Endothelial cell of umbilical vein (primary cell): ENCODE measurements at regions not wholly inside any gene's neighbourhood (a gene's known extent, or its start where the extent isn't known, plus 50 kb on each side); places are given as distances from the start of the nearest gene placed in this dataset.

Experiments used
- BruUV-seq: library from RNA; stranded (reverse); fragments of 400-500 nt; replicated peaks from 2 replicates; lab custom pipeline; 2021; lab: Mats Ljungman, UMichigan
- CTCF ChIA-PET: fragments of 300-600, 350-600 bp; sonication (Branson Sonifier 250); formaldehyde crosslinking; loops from one replicate; lab custom pipeline; 2021; ENCODE audit warnings: antibody characterized with exemption, inconsistent platforms; lab: Charles Lee
- POLR2A ChIA-PET: fragments of 300-600, 350-600 bp; sonication (Branson Sonifier 250); formaldehyde crosslinking; loops from one replicate; lab custom pipeline; 2021; ENCODE audit warnings: antibody characterized with exemption, inconsistent platforms; lab: Charles Lee
- DNase-seq: peaks from one replicate; pipeline ENCODE4 v3.0.0-alpha.2; 2011; ENCODE audit warnings: low read depth, low spot score
- FAIRE-seq: peaks from 2 replicates; lab custom pipeline; 2011; peaks lifted over from hg19 to GRCh38; lab: Jason Lieb, UNC
- H2AFZ ChIP-seq: 2 replicates; pipeline ENCODE4 v1.6.0; 2012; ENCODE audit warnings: low read depth, low read length, control low read depth, inconsistent platforms
- H3K27ac ChIP-seq: 2 replicates; pipeline ENCODE4 v1.5.1; 2011; ENCODE audit warnings: low read depth, mild to moderate bottlenecking, control low read depth, low read length, moderate library complexity; ENCODE audit not compliant: insufficient read depth
- H3K27me3 ChIP-seq, 2 experiments: 2 replicates each; pipeline versions ENCODE4 v1.6.0 to v1.6.1; 2011; ENCODE audit warnings: low read length in 2 of 2, mixed read lengths in 1 of 2; ENCODE audit not compliant: control insufficient read depth in 2 of 2, insufficient read depth in 2 of 2
- H3K36me3 ChIP-seq, 2 experiments: 2 replicates in 1 of 2; 3 replicates in 1 of 2; pipeline ENCODE4 v1.5.1; 2011; ENCODE audit warnings: low read length in 2 of 2, mild to moderate bottlenecking in 1 of 2, moderate library complexity in 1 of 2; ENCODE audit not compliant: control insufficient read depth in 2 of 2, insufficient read depth in 2 of 2; ENCODE audit errors: extremely low read depth in 1 of 2
- H3K4me1 ChIP-seq: 3 replicates; pipeline ENCODE4 v1.5.1; 2011; ENCODE audit warnings: mild to moderate bottlenecking, low read length; ENCODE audit not compliant: control insufficient read depth, insufficient read depth; ENCODE audit errors: extremely low read depth
- H3K4me2 ChIP-seq: 2 replicates; pipeline ENCODE4 v1.6.1; 2011; ENCODE audit warnings: low read length, control low read depth, mixed read lengths; ENCODE audit not compliant: insufficient read depth
- H3K4me3 ChIP-seq, 3 experiments: fragments of 200-600 bp in 1 of 3; sonication (generic), shearing (Covaris generic) in 1 of 3; replicated peaks in 1 of 3; 2 replicates each; pipeline ENCODE4 v1.5.1; 2011 to 2016; ENCODE audit warnings: control low read depth in 3 of 3, low read length in 3 of 3, mild to moderate bottlenecking in 2 of 3, inconsistent platforms in 1 of 3, low read depth in 1 of 3, moderate library complexity in 1 of 3; ENCODE audit not compliant: insufficient read depth in 1 of 3
- H3K79me2 ChIP-seq: 2 replicates; pipeline ENCODE4 v1.6.0; 2012; ENCODE audit warnings: low read length, inconsistent platforms; ENCODE audit not compliant: control insufficient read depth, insufficient read depth
- H3K9ac ChIP-seq: replicated peaks from 2 replicates; pipeline ENCODE3; 2011; ENCODE audit warnings: low read length, control low read depth; ENCODE audit not compliant: insufficient read depth; ENCODE audit errors: extremely low read depth
- H3K9me1 ChIP-seq: replicated peaks from 3 replicates; pipeline ENCODE4 v1.6.0; 2011; ENCODE audit warnings: mild to moderate bottlenecking, low read length; ENCODE audit not compliant: control insufficient read depth, insufficient read depth; ENCODE audit errors: extremely low read depth
- H3K9me3 ChIP-seq: replicated peaks from 2 replicates; pipeline ENCODE4 v1.5.1; 2012; ENCODE audit warnings: low read length, inconsistent platforms; ENCODE audit not compliant: control insufficient read depth, insufficient read depth
- H4K20me1 ChIP-seq: replicated peaks from 2 replicates; pipeline ENCODE3; 2011; ENCODE audit warnings: mild to moderate bottlenecking, low read length; ENCODE audit not compliant: control insufficient read depth, insufficient read depth; ENCODE audit errors: extremely low read depth
- EZH2 ChIP-seq: IDR thresholded peaks from 2 replicates; pipeline ENCODE4 v1.6.1; 2012; ENCODE audit warnings: borderline replicate concordance, low read depth, mild to moderate bottlenecking, moderate library complexity, low read length, inconsistent platforms; ENCODE audit not compliant: severe bottlenecking
- FOS ChIP-seq: IDR thresholded peaks from 2 replicates; pipeline ENCODE4 v1.6.1; 2011; ENCODE audit warnings: mild to moderate bottlenecking, low read length, moderate library complexity, borderline replicate concordance; ENCODE audit not compliant: insufficient read depth
- GATA2 ChIP-seq: IDR thresholded peaks from 2 replicates; pipeline ENCODE4 v1.7.0; 2011; ENCODE audit warnings: low read depth, mild to moderate bottlenecking, moderate library complexity, mixed read lengths, low read length; ENCODE audit not compliant: insufficient read length, insufficient read depth
- JUN ChIP-seq: IDR thresholded peaks from 2 replicates; pipeline ENCODE4 v1.6.1; 2011; ENCODE audit warnings: borderline replicate concordance, low read depth; ENCODE audit not compliant: insufficient read length, insufficient read depth
- MYC ChIP-seq: IDR thresholded peaks from one replicate; pipeline ENCODE4 v1.6.1; 2011; ENCODE audit warnings: mild to moderate bottlenecking, low read depth, low read length
- POLR2A ChIP-seq: IDR thresholded peaks from 2 replicates; pipeline ENCODE4 v1.6.1; 2012; ENCODE audit warnings: low read depth, mild to moderate bottlenecking, control low read depth, low read length
- POLR2AphosphoS5 ChIP-seq: IDR thresholded peaks from 2 replicates; pipeline ENCODE4 v1.6.1; 2012; ENCODE audit warnings: low read depth, mild to moderate bottlenecking, control low read depth, low read length, moderate library complexity; ENCODE audit not compliant: insufficient read depth
- dilution Hi-C: fragments of 300-500 bp; cut with MboI; formaldehyde crosslinking; loops from one replicate; pipeline ENCODE4 v1.15.0; 2019; ENCODE audit warnings: low sequenced_read_pairs; ENCODE audit not compliant: extremely low pct_ligation_motif_present
- intact Hi-C: fragments of 100-400 bp; cut with micrococcal nuclease; formaldehyde crosslinking; loops from one replicate; pipeline ENCODE4 v1.10.0; 2022
- TF ChIP-seq, protein P1 (sequence below): IDR thresholded peaks from 2 replicates; pipeline ENCODE4 v1.6.1; 2011; ENCODE audit not compliant: insufficient read depth, insufficient read length
- TF ChIP-seq, protein P2 (sequence below), 2 donors: IDR thresholded peaks; 1 replicate in 1 of 2; 2 replicates in 1 of 2; pipeline ENCODE4 v1.5.1; 2011; ENCODE audit warnings: low read length in 2 of 2, mild to moderate bottlenecking in 2 of 2, moderate library complexity in 2 of 2, control low read depth in 1 of 2, inconsistent platforms in 1 of 2, low read depth in 1 of 2; ENCODE audit not compliant: insufficient read depth in 1 of 2; ENCODE audit errors: extremely low read depth in 1 of 2

DNA sequence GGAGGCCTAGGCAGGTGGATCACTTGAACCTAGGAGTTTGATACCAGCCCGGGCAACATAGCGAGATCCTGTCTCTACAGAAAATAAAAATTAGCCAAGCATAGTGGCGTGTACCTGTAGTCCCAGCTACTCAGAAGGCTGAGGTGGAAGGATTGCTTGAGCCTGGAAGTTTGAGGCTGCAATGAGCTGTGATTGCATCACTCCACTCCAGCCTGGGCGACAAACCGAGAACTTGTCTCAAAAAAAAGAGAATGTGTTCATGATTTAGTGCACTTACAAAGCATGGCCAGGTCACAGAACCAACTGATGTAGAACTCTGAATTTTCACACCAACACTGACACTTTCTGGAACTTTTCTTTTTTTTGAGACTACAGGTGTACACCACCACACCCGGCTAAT lies 182.7 kb downstream of the ZFP64 start:
- CTCF ChIA-PET = interaction anchor here (1.2 kb wide), 1 partner anchor 209 kb away, joined by 3 read pairs; no protein-coding TSS in a partner anchor
- no TSS peak for BruUV-seq
- DNase-seq (no peak), FAIRE-seq (peak; percentile 18)
- Histone ChIP-seq H3K36me3 (no peaks in the 10 kb centered on the region), H3K9me1 (no peaks in the 10 kb centered on the region), H3K9ac (no peak overlapping the region), H3K9me3 (no peaks in the 10 kb centered on the region), H3K27ac (no peak overlapping the region), H3K4me1 (no peaks in the 10 kb centered on the region), H3K27me3 (no peaks in the 10 kb centered on the region), H3K79me2 (no peaks in the 10 kb centered on the region), H3K4me2 (no peak overlapping the region), H3K4me3 (no peak overlapping the region), H4K20me1 (no peaks in the 10 kb centered on the region), H2AFZ (no peak overlapping the region)
- intact Hi-C loops (no loop called here), dilution Hi-C loops (no loop called here)
- TF ChIP-seq, protein P1, sequence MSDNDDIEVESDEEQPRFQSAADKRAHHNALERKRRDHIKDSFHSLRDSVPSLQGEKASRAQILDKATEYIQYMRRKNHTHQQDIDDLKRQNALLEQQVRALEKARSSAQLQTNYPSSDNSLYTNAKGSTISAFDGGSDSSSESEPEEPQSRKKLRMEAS = no peak
- TF ChIP-seq FOS (no peak), JUN (no peak), EZH2 (no peak), POLR2A (no peak), MYC (no peak)
- POLR2A ChIA-PET = no interaction called here

DNA sequence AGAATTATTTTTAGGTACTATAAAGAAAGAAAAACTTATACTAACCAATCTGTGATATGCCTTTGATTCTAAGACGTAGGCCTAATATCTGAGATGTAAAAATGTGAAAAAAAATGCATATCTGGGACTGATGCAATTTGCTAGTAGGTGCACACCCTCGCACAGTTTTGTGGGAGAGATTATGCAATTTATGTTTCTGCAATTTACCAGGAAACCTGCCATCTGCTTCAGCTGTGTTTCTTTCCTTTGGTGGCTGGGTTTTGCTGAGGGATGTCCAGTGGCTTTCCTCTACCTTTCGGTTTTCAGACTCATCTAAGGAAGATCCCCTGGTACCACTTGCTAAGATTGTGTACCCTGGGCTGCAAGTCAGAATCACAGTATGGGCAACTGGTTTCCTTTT lies 186.9 kb downstream of the ZFP64 start:
- H3K9me1 ChIP-seq = no peaks in the 10 kb centered on the region
- no peak overlapping the region for H3K4me2 ChIP-seq
- no peak overlapping the region for H3K9ac ChIP-seq
- H3K9me3 ChIP-seq = no peaks in the 10 kb centered on the region
- FAIRE-seq (no peak), DNase-seq (no peak)
- CTCF ChIA-PET = interaction anchor here (0.8 to 1.6 kb wide), 3 partner anchors 27 to 77 kb away, joined by 3 to 4 read pairs (median 3); no protein-coding TSS in a partner anchor
- H3K4me1 ChIP-seq = peaks cover 17% of the 10 kb centered on the region
- no peaks in the 10 kb centered on the region for H3K79me2 ChIP-seq
- TF ChIP-seq EZH2 = no peak
- TF ChIP-seq JUN = no peak
- TF ChIP-seq FOS = no peak
- TF ChIP-seq POLR2AphosphoS5 = no peak
- TF ChIP-seq, protein P1 = no peak
- no peak for TF ChIP-seq GATA2
- TF ChIP-seq MYC = no peak
- TF ChIP-seq, protein P2, sequence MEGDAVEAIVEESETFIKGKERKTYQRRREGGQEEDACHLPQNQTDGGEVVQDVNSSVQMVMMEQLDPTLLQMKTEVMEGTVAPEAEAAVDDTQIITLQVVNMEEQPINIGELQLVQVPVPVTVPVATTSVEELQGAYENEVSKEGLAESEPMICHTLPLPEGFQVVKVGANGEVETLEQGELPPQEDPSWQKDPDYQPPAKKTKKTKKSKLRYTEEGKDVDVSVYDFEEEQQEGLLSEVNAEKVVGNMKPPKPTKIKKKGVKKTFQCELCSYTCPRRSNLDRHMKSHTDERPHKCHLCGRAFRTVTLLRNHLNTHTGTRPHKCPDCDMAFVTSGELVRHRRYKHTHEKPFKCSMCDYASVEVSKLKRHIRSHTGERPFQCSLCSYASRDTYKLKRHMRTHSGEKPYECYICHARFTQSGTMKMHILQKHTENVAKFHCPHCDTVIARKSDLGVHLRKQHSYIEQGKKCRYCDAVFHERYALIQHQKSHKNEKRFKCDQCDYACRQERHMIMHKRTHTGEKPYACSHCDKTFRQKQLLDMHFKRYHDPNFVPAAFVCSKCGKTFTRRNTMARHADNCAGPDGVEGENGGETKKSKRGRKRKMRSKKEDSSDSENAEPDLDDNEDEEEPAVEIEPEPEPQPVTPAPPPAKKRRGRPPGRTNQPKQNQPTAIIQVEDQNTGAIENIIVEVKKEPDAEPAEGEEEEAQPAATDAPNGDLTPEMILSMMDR (IDR thresholded peaks at IDR 0.05; ENCODE audit: extremely low read depth in 1 of 2, insufficient read depth in 1 of 2, low read depth in 1 of 2, low read length in 2 of 2) = no peak
- no peak for TF ChIP-seq POLR2A
- POLR2A ChIA-PET = no interaction called here
- no peak overlapping the region for H3K4me3 ChIP-seq
- dilution Hi-C loops (no loop called here), intact Hi-C loops (no loop called here)
- no peaks in the 10 kb centered on the region for H3K36me3 ChIP-seq
- H2AFZ ChIP-seq = no peak overlapping the region
- no peaks in the 10 kb centered on the region for H4K20me1 ChIP-seq
- no TSS peak for BruUV-seq
- no peaks in the 10 kb centered on the region for H3K27me3 ChIP-seq
- no peak overlapping the region for H3K27ac ChIP-seq
